Sigmoid colon (tissue), 4 donors: ENCODE measurements at regions not wholly inside any gene's neighbourhood (a gene's known extent, or its start where the extent isn't known, plus 50 kb on each side); places are given as distances from the start of the nearest gene placed in this dataset.

ENCODE experiments used
- EP300 ChIP-seq, 4 donors: sonication (generic); formaldehyde crosslinking; IDR thresholded peaks; one replicate each; pipeline ENCODE4 v1.6.1; 2017; ENCODE audit warnings: antibody characterized with exemption in 4 of 4
- POLR2A ChIP-seq, 2 donors: fragments of 450-650 bp; IDR thresholded peaks; one replicate each; pipeline ENCODE4 v1.6.1; 2016; ENCODE audit warnings: antibody characterized with exemption in 2 of 2, mild to moderate bottlenecking in 2 of 2, moderate library complexity in 2 of 2
- TF ChIP-seq, protein P1 (sequence below), 4 experiments: fragments of 450-650 bp in 3 of 4; fragments of 200-600 bp in 1 of 4; IDR thresholded peaks; one replicate each; pipeline ENCODE4 v1.5.1; 2016 to 2019; ENCODE audit warnings: antibody characterized with exemption in 4 of 4, mild to moderate bottlenecking in 3 of 4, moderate library complexity in 2 of 4

DNA sequence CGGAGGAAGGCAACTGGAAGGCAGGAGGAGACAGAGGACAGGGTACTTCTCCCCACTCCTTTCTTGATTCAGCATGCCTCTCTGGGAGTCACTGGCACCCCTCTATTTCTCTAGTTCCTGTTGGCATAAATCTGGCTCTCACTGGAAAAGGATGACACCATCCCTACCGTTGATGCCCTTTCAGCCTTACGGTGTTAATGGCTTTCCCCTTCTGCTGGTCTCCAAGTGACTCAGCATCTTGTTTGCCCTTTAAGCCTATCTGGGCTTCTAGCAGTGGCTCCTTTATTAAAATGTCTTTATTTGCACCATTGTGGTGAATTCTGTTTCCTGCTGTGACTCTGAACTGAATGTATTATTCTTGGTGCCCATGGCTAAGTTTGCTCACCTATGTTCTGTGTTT, 227.3 kb upstream of the GLRA1 start:
- TF ChIP-seq POLR2A (IDR thresholded peaks at IDR 0.05) (no peak), EP300 (IDR thresholded peaks at IDR 0.05) (no peak)
- TF ChIP-seq, protein P1, sequence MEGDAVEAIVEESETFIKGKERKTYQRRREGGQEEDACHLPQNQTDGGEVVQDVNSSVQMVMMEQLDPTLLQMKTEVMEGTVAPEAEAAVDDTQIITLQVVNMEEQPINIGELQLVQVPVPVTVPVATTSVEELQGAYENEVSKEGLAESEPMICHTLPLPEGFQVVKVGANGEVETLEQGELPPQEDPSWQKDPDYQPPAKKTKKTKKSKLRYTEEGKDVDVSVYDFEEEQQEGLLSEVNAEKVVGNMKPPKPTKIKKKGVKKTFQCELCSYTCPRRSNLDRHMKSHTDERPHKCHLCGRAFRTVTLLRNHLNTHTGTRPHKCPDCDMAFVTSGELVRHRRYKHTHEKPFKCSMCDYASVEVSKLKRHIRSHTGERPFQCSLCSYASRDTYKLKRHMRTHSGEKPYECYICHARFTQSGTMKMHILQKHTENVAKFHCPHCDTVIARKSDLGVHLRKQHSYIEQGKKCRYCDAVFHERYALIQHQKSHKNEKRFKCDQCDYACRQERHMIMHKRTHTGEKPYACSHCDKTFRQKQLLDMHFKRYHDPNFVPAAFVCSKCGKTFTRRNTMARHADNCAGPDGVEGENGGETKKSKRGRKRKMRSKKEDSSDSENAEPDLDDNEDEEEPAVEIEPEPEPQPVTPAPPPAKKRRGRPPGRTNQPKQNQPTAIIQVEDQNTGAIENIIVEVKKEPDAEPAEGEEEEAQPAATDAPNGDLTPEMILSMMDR (IDR thresholded peaks at IDR 0.05): no peak
